Esophagus (tissue), 2 donors: ENCODE measurements at regions not wholly inside any gene's neighbourhood (a gene's known extent, or its start where the extent isn't known, plus 50 kb on each side); places are given as distances from the start of the nearest gene placed in this dataset.
A peak's percentile ranks its signal among the peaks of the same experiment; 100 is the strongest.
"Not testable (repeated sequence)": the region's sequence is repeated elsewhere in the genome, so short reads cannot be mapped to it uniquely, and the experiment has no call there.

Experiments used
- H3K27ac ChIP-seq, 2 donors: one replicate each; pipeline ENCODE4 v1.5.1; 2013; ENCODE audit warnings: low read depth in 2 of 2, mild to moderate bottlenecking in 2 of 2, inconsistent platforms in 1 of 2, low read length in 1 of 2, moderate library complexity in 1 of 2
- H3K27me3 ChIP-seq, 2 donors: one replicate each; pipeline ENCODE4 v1.6.1; 2013; ENCODE audit warnings: low read length in 2 of 2, control low read depth in 1 of 2, mild to moderate bottlenecking in 1 of 2; ENCODE audit not compliant: insufficient read depth in 2 of 2, control insufficient read depth in 1 of 2
- H3K36me3 ChIP-seq, 2 donors: one replicate each; pipeline ENCODE4 v1.6.1; 2013; ENCODE audit warnings: low read length in 1 of 2; ENCODE audit not compliant: control insufficient read depth in 2 of 2, insufficient read depth in 2 of 2
- H3K4me1 ChIP-seq, 2 donors: one replicate each; pipeline ENCODE4 v1.6.1; 2013; ENCODE audit warnings: low read length in 1 of 2; ENCODE audit not compliant: control insufficient read depth in 2 of 2, insufficient read depth in 2 of 2
- H3K4me3 ChIP-seq, 2 donors: one replicate each; pipeline ENCODE4 v1.5.1; 2013; ENCODE audit warnings: low read length in 2 of 2, mild to moderate bottlenecking in 2 of 2, low read depth in 1 of 2, moderate library complexity in 1 of 2
- H3K9me3 ChIP-seq, 2 donors: one replicate each; pipeline ENCODE4 v1.6.1; 2013; ENCODE audit warnings: mild to moderate bottlenecking in 2 of 2, low read depth in 1 of 2, low read length in 1 of 2, moderate library complexity in 1 of 2; ENCODE audit not compliant: control insufficient read depth in 2 of 2, insufficient read depth in 1 of 2
- WGBS, 2 donors: extraction: QIAGEN DNeasy Blood & Tissue Kit; methylation state at CpG; one replicate each; pipeline ENCODE4 v1.1.7; 2013; 5-methylcytosine and 5-hydroxymethylcytosine counted together
- donor health status: healthy with polysubstance abuse.
- donor health status: Bipolar disorder and iron deficiency.

DNA sequence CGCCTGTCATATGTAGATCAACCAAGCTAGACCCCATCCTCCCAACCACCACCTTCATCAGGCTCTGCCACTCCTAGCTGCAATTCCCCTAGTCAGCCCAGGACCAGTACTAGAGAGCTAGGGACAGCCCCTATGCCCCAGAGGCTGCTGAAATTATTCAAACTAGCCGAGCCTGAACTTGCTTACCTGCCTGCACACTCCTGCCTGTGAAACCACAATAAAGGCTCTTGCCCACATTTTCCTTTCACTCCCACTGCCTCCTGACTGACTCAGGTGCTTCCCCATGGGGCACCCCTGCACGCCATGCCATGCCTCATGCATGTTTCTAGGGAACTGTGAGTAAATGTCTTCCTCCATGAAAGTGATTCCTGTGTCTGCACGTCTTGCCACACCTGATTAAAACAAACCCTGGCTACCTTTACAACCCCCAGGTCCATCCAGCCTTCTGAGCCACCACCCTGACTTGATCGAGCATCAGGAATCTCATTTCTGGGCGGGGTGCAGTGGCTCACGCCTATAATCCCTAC lies 66.5 kb upstream of the IER3 start:
- Histone ChIP-seq H3K27ac (peak overlapping the region; percentile 22 to 57), H3K4me1 (peaks cover 3 to 7% of the 10 kb centered on the region in 2 donors), H3K4me3 (no peak overlapping the region), H3K9me3 (no peaks in the 10 kb centered on the region), H3K36me3 (no peaks in the 10 kb centered on the region), H3K27me3 (no peaks in the 10 kb centered on the region)
- 41 to 58% methylated on average over 7 of the region's 7 CpGs for WGBS, 2 donors

DNA sequence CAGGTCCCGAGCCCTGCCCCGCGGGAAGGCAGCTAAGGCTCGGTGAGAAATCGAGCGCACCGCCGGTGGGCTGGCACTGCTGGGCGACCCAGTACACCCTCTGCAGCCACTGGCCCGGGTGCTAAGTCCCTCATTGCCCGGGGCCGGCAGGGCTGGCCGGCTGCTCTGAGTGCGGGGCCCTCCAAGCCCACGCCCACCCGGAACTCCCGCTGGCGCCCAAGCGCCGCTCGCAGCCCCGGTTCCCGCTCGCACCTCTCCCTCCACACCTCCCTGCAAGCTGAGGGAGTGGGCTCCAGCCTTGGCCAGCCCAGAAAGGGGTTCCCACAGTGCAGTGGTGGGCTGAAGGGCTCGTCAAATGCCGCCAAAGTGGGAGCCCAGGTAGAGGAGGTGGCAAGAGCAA lies 63.2 kb upstream of the IER3 start:
- H3K4me3 ChIP-seq, H3K27me3 ChIP-seq, H3K4me1 ChIP-seq, H3K9me3 ChIP-seq, H3K27ac ChIP-seq, H3K36me3 ChIP-seq: not testable (repeated sequence)
- 96 to 97% methylated on average over 26 of the region's 26 CpGs for WGBS, 2 donors

DNA sequence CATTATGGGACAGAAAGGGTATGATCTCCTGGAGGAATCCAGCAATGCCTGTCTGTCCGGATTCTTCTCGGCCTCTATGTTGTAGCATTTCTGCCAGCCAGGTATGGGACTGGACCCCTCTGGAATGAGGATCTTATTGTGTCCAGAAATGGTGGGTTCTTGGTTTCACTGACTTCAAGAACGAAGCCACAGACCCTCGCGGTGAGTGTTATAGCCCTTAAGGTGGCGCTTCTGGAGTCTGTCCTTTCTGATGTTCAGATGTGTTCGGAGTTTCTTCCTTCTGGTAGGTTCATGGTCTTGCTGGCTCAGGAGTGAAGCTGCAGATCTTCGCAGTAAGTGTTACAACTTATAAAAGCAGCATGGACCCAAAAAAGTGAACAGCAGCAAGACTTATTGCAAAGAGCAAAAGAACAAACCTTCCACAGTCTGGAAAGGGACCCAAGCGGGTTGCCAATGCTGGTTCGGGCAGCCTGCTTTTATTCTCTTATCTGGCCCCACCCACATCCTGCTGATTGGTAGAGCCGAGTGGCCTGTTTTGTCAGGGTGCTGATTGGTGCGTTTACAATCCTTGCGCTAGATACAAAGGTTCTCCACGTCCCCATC lies 62.3 kb upstream of the IER3 start:
- Histone ChIP-seq H3K4me3 (no peak overlapping the region), H3K27me3 (no peaks in the 10 kb centered on the region), H3K36me3 (no peaks in the 10 kb centered on the region), H3K4me1 (peaks cover 0 to 2% of the 10 kb centered on the region in 2 donors), H3K27ac (no peak overlapping the region), H3K9me3 (no peaks in the 10 kb centered on the region)
- WGBS, 2 donors: 87 to 93% methylated on average over 14 of the region's 14 CpGs

DNA sequence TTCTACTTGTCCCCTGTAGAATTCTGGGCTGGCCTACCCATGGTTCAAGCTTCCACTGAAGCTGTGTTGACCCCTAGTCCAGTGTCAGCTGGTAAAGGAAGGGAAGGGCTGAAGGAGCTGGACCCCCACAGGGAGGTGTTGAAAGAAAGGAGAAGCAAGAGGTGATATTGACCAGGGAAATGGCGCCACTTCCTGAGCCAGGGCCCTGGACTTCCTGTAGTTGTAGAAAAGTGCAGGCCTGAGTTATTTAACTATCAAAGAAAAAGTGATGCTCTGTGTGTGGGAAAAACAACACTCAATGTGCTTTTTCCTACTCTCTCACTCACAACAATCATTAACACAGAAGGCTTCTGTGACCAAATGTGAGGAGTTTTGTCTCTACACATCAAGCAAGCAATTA lies 60.0 kb upstream of the IER3 start:
- H3K27ac ChIP-seq: no peak overlapping the region
- no peaks in the 10 kb centered on the region for H3K9me3 ChIP-seq
- WGBS, 2 donors: 95 to 100% methylated on average over 1 of the region's 1 CpG
- no peaks in the 10 kb centered on the region for H3K27me3 ChIP-seq
- H3K36me3 ChIP-seq: no peaks in the 10 kb centered on the region
- H3K4me3 ChIP-seq: no peak overlapping the region
- no peaks in the 10 kb centered on the region for H3K4me1 ChIP-seq

DNA sequence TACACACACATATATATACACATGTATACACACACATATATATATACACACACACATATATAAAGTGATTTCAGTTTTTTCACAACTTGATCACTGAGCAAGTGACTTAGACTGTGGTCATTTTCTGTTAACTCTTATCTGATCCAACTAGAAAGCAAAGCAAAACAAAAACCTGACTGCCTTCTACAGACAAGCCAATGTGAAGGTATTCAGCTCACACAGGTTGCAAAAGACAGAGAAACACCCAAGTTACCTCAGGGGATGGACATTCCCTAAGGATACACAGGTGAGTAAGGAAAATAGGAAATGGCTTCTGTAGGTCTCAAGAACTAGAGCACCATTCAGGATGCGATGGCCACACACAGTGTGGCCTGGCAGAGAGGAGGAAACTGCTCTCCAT lies 58.4 kb upstream of the IER3 start:
- H3K27me3 ChIP-seq: no peaks in the 10 kb centered on the region
- H3K36me3 ChIP-seq: no peaks in the 10 kb centered on the region
- H3K27ac ChIP-seq: no peak overlapping the region
- H3K9me3 ChIP-seq: no peaks in the 10 kb centered on the region
- WGBS, 2 donors: 82 to 92% methylated on average over 1 of the region's 1 CpG
- H3K4me3 ChIP-seq: no peak overlapping the region
- no peaks in the 10 kb centered on the region for H3K4me1 ChIP-seq

DNA sequence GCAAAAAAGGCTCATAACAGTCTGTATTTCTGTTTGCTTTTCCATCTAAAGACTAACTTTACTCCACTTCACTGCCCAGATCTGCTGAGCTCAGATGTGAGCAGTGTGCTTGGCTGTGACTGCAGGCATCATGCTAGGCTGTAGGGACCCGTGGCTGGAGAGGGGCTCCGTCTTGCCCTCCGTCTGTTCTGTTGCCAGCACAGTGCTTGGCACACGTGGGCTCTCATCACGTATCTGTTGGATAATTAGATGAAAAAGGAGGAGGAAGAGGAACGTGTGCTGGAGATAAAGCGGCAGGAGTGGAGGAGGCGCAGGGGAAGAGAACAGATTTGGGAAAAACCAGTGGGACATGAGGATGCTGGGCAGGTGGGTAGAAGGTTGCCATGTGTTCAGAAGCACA lies 57.6 kb upstream of the IER3 start:
- 86 to 91% methylated on average over 8 of the region's 8 CpGs for WGBS, 2 donors

DNA sequence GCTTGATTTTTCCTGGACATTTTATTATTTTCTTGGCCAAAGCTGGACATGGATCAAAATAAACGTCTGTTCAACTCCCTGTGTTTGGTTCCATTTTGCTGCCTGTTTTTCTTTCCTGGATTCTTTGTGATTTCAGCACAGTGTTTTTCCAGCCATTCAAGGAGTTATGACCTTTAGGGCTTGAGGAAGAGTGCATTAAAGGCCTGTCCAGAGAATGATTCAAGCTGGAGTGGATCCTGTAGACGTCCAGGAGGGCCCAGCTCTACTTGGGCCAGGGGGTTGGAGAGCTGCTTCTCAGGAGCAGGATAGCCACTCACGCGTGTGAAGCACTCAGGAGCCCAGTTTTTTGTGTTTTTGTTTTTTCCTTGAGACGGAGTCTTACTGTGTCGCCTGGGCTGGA lies 56.5 kb upstream of the IER3 start:
- H3K9me3 ChIP-seq: no peaks in the 10 kb centered on the region

More for the DNA sequence above, 57.6 kb upstream of the IER3 start:
- Histone ChIP-seq H3K27me3 (no peaks in the 10 kb centered on the region), H3K9me3 (no peaks in the 10 kb centered on the region), H3K27ac (no peak overlapping the region), H3K4me1 (no peaks in the 10 kb centered on the region), H3K4me3 (no peak overlapping the region), H3K36me3 (no peaks in the 10 kb centered on the region)

DNA sequence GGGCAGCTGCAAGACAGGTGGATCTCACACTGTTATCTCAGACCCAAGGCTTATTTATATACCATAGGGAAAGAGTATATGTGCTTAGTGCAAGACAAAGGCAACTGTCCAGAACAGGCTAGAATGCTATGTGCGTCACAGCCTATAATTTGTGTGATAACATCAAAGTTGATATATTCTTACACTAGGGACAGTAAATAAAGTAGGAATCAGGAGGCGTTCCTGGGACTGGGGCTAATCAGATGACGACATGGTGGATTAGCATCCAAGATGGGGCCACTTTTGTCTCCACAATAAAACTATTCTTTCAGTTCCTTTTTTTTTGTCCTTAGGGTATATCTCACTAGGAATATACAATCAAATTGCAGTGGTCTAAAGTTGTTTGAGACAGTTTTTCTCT lies 54.9 kb upstream of the IER3 start:
- Histone ChIP-seq H3K4me3 (no peak overlapping the region), H3K27ac (no peak overlapping the region), H3K27me3 (no peaks in the 10 kb centered on the region), H3K4me1 (no peaks in the 10 kb centered on the region), H3K9me3 (no peaks in the 10 kb centered on the region), H3K36me3 (no peaks in the 10 kb centered on the region)
- 72 to 87% methylated on average over 3 of the region's 3 CpGs for WGBS, 2 donors

More for the DNA sequence above, 56.5 kb upstream of the IER3 start:
- Histone ChIP-seq H3K27me3 (no peaks in the 10 kb centered on the region), H3K4me3 (no peak overlapping the region), H3K36me3 (no peaks in the 10 kb centered on the region), H3K27ac (no peak overlapping the region), H3K4me1 (no peaks in the 10 kb centered on the region)
- 67 to 73% methylated on average over 6 of the region's 6 CpGs for WGBS, 2 donors

DNA sequence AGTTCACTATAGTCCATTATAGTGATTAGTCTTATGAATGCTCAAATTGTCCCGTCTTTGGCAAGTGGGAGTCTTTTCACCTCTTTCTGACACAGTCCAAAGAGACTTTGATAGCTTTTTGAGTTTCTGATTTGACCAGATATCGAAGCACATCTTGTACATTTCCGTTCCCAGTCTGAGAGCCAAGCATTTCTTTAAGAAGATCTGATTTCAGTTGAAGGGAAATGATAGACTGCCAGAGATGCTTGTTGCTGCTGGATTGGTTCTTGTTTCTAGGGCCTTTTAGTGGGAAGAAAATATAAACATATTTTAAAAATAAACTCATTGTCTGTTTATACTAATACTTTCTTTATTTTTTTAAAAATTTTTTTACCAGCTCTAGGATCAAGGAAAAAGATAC lies 54.1 kb upstream of the IER3 start:
- Histone ChIP-seq H3K9me3 (no peaks in the 10 kb centered on the region), H3K4me1 (no peaks in the 10 kb centered on the region), H3K27ac (no peak overlapping the region), H3K36me3 (no peaks in the 10 kb centered on the region), H3K4me3 (no peak overlapping the region), H3K27me3 (no peaks in the 10 kb centered on the region)
- 78 to 79% methylated on average over 3 of the region's 3 CpGs for WGBS, 2 donors

DNA sequence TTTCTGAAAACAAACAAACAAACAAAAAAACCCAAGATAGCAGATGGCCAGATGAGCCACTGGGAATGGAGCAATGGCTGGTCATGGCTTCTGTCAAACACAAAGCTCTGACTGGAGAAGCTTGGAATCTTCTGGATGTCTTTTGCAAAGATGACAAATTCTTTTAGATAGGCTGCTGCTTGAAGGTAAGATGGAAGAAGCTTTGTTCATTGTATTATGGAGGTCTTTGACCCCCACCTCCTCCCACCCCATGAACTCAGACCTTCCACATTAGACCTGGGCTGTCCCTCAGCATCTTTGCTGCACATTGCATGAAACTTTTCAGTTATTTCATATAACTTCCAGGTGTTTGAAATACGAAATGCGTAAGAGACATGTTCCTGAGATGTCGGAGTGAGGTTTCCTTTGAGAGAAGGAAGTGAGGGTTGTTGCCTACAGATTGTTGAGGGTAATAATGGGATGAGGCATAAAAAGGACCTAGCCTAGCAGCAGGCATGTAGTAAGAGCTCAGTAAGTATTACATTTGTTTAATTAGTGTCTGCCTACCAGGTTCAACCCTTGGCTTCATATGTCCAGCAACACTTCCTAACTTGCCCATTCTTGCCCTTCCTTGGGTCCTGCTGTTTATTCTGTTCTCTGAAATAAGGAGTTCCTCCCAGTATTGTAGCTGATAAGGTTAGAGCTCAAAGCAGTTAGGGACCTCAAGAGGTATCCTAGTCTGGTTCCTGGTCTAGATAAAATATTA lies 51.4 kb upstream of the IER3 start:
- H3K4me3 ChIP-seq: no peak overlapping the region
- no peaks in the 10 kb centered on the region for H3K36me3 ChIP-seq
- H3K9me3 ChIP-seq: no peaks in the 10 kb centered on the region
- H3K27ac ChIP-seq: no peak overlapping the region
- 62 to 83% methylated on average over 3 of the region's 3 CpGs for WGBS, 2 donors
- H3K4me1 ChIP-seq: no peaks in the 10 kb centered on the region
- no peaks in the 10 kb centered on the region for H3K27me3 ChIP-seq
